ENCODE measurements at regions not wholly inside any gene's neighbourhood (a gene's known extent, or its start where the extent isn't known, plus 50 kb on each side); places are given as distances from the start of the nearest gene placed in this dataset.

- no peak for DNase-seq (ENCODE audit: low read depth in 2 of 2)
Observed at GRCh38 chr13:54162069-54162468, 1133.5 kb downstream of the OLFM4 start.

DNA sequence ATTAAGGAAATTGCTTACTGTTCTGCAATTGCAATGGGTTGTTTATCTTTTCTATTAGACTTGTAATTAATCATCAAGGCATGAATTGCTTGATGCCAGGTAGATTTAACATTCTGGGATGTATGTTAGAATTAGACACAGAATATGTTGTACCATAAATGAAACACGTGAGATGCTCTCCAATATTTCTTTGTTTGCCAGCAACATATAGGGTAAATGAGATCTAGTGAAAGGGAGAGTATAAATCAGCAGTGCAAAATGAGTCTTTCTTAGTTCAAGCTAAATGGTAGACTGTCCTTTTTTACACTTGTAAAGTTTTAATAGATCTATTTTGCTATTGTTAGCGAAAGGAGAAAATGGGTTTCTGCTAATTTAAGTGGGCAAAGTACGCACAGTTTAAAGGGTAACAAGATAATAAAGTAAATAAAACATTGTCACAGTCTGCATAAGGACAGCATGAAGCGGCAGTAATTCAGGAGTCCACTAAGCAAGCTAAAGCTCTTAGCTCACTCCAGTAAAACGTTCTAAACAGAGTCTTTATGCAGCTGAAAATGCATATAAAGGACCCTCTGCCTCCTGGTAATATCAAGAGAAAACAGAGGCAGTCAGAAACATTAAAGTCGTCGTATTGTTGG lies 1137.1 kb downstream of the OLFM4 start:
- no peak for DNase-seq (ENCODE audit: low read depth in 2 of 2)

DNA sequence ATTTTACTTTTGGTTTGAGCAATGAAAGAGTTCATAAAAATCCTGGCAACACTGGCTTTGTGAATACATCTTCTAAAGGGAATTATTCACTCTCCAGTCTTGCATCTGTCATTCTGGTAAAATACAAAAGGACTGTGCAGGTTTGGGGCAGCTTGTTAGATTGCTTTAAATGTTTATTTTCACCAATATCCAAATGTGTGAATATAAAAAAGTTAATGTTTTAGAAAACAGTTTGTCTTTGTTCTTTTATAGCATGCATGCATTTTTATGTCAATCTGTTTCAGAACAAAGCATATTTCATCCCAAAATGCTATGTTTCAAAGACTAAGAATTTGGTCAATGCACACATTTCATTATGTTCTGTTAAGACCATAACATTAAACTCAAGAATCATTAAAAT lies 1145.4 kb downstream of the OLFM4 start:
- DNase-seq (ENCODE audit: low read depth in 2 of 2): no peak

DNA sequence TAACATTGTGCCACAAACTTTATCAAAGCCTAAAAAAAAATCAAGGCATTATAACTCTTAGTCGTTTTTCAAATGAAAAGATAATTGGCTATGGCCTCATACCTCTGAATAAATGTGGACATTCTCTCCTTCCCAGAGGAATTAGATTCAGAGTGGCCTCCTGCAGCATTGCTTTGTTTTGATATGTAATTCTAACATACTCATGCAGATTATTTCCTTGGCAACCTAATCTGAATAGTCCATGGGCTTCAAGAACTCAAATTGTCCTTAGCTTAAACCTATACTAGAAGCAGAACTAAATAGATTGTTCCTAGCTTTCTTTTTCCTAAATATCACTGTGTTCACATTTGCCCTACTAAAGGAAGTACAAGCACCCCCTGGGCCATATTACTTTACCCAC lies 1146.9 kb downstream of the OLFM4 start:
- no peak for DNase-seq (ENCODE audit: low read depth in 2 of 2)

- no peak for DNase-seq (ENCODE audit: low read depth in 2 of 2)
Observed at GRCh38 chr13:54177466-54177865, 1148.9 kb downstream of the OLFM4 start.

DNA sequence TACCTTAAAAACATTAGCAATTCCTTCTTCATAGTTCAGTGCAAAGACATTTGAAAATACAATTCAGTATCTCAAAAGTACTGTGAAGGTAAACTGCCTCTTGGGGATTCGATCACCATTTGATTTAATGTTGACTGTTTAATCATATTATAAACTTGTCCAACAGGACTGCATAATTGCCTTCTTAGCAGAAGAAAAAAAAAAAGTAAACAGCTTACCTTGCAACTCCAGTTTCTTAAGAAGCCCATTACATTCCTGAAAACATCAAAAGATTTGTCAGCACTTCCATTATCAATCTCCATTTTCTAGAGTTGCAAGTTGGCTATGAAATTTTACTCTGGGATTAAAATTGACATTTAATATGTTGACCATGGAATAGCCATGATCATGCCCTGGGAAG lies 1154.6 kb downstream of the OLFM4 start:
- no peak for DNase-seq (ENCODE audit: low read depth in 2 of 2)

- no peak for DNase-seq (ENCODE audit: low read depth in 2 of 2)
Observed at GRCh38 chr13:54183728-54184127, 1155.1 kb downstream of the OLFM4 start.

- DNase-seq (ENCODE audit: low read depth in 2 of 2): no peak
Observed at GRCh38 chr13:54184576-54184975, 1156.0 kb downstream of the OLFM4 start.

DNA sequence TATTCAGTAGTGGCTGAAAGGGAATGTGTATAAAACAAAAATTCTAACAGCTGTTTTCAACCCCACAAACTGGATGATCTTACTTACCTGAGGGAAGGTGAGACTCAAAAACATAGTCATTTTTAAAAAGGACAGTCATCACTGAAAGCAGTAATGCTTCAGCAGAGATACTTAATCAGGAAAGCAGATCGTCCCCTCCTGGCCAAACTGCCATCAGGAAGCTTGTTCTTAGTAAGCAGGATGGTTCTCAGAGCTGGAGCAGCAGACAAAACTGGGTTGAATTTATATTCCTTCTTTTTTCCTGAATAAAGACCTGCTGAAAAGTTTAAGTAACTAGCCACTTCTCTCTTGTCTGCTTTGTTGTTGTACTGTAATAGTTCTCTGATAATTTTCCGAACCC lies 1156.5 kb downstream of the OLFM4 start:
- no peak for DNase-seq (ENCODE audit: low read depth in 2 of 2)

DNA sequence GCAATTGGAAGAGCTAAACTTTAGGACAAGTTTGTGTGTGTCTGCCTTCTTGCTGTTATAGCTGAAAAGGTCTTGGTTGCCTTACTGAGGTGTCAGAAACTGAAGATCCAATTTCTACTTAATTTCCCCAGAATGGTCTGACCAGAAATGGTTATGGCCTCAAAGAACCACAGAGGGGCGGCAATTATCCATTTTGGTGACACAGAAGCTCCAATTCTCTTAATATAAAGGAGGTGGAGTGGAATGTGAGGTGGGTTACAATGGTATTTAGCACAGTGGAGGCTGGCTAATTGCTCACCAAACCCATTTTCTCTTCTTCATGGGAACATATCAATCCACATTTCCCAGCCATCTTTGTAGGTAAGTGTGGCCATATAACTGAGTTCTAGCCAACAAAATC lies 1157.2 kb downstream of the OLFM4 start:
- no peak for DNase-seq (ENCODE audit: low read depth in 2 of 2)

DNA sequence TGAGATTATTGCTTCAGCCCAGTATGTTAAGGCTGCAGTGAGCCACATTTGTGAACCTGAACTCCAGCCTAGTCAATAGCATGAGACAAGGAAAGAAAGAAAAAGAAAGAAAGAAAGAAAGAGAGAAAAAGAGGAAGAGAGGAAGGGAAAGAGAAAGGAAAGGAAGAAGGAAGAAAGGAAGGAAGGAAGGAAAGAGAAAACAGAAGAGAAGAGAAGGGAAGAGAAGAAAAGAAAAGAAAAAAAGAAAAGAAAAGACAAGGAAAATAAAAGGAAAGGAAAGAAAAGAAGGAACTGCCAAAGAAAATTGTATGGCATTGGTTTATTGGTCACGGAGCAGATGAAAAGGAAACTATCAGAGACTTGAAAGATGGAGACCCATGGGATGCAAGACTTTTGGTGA lies 1158.8 kb downstream of the OLFM4 start:
- DNase-seq (ENCODE audit: low read depth in 2 of 2): no peak

GRCh38 chr13:54194233-54195024 lies 1165.8 kb downstream of the OLFM4 start:
- no peak for DNase-seq (ENCODE audit: low read depth in 2 of 2)

DNA sequence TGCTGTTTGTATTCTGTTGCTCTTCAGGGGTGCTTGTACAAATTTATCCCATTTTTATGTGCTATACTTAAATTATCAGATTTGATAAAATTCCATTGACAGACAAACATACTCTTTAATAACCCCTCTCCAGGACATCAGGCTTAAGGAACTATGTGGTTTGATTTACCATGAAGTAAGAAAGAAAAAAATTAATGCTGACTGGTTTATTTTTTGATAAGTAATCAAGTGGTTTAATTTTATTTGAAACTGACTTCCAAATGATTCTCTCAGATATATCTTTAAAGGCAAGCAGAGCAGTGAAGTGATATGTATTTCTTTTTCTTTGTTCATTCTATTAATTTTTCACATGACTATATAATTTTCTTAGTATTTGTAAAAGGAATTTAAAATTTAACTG lies 1168.1 kb downstream of the OLFM4 start:
- no peak for DNase-seq (ENCODE audit: low read depth in 2 of 2)

DNA sequence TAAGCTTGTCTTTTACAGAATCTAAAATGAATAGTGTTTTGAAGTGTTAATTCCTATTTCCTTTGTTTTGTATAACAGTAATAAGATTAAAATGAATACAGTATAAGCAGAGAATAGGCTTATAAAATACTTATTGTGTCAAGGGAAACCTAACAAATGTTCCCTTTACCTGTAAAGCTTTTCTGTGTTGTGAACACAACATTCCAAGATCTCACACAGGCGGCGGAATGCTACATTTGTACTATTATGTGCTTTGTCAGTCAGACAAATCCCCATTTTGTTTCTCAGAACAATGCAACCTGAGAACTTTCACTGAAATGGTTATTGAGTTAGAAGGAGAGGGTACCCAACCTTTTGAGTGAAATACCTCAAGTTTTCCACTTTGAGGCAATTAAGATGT lies 1170.3 kb downstream of the OLFM4 start:
- no peak for DNase-seq (ENCODE audit: low read depth in 2 of 2)

DNA sequence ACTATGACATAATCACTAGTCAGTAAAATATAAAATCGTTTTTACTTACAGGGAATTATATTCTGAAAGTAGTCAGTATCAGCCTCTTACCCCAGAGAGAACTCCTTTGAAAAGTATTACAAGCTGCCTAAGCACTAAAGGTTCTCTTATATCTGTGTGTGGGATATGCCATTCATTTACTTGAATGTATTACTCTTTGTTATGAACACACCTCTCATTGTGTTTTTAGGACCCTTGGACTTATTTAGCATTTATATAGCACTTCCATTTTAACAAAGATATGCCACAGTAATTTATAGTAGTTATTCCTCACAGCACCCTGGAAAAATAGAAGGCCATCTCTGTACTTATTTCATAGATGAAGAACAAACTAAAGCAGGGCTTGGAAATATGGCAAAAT lies 1178.0 kb downstream of the OLFM4 start:
- DNase-seq (ENCODE audit: low read depth in 2 of 2): no peak

DNA sequence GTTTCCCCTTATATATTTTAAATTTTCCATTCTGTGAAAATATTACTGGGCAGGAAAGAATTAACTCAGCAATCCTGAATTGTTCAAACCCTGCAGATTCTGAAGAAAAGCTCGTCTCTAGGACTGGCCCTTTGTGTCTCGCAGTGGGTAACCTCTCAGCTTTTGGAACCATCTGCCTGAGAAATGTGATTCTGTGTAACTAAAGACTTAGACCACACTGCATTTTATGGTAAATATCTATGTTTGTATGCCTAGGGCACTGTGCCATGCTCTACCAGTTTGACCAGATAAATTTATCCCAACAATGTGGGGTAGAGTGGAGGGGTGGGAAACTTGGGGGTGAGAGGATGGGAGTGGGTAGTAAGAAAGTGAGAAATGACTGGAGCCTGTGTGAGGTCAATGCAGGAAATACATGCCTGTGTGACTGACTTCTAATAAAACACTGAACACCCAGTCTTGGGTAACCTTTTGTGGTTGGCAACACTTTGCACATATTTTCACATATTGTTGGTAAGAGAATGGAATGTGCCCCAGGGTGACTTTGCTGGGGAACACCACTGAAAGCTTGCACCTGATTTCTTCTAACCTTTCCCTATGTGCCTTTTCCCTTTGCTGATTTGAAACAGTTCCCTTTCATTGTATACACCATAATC lies 1181.9 kb downstream of the OLFM4 start:
- no peak for DNase-seq (ENCODE audit: low read depth in 2 of 2)

DNA sequence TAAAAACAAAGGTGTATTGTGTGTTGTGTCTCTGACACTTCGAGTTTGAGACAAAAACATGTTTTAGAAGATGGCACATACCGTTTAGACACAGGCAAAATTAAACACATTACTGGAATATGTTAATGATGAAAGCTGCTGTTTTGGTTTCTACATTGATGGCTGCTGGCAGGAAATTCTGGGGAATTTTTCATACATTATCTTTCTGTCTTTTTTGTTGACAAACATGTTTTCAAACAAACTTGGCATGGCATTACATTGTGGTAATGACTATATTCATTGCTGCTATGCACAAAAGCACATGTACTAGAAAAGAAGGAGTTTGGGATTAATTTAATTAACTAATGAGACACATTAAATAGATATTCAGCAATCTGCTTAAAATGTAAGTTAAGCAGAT lies 1187.6 kb downstream of the OLFM4 start:
- no peak for DNase-seq (ENCODE audit: low read depth in 2 of 2)

- DNase-seq (ENCODE audit: low read depth in 2 of 2): no peak
Observed at GRCh38 chr13:54226876-54227275, 1198.3 kb downstream of the OLFM4 start.

DNA sequence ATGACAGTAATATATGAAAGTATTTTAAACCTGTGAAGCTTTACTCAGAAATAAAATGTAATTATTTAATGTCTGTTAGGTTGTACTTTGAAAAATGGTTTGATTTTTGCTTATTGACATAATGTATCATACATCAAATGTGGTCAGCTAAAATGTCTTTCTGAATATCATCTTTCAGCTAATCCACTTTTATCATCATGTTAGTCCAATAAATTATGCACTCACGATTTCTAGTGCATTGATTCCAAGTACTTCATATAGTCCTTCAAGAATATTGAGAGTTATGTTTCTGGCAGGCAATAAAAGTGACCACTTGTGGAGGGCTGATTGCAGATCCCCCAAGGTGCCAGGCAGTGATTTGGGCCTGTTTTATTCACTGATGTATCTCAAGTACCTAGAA lies 1204.1 kb downstream of the OLFM4 start:
- DNase-seq (ENCODE audit: low read depth in 2 of 2): no peak

DNA sequence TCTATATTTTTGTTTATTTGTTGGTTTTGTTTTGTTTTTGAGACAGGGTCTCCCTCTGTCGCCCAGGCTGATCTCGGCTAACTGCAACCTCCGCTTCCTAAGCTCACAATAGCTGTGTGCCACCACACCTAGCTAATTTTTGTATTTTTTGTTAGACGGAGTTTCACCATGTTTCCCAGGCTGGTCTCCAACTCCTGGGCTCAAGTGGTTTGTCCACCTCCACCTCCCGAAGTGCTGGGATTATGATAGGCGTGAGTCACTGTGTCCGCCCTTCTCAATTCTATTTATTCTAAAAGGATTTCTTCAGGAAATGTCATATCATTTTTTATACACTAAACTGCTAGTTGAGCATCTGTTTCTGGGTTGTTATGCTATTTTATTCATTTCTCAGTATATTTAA lies 1206.0 kb downstream of the OLFM4 start:
- no peak for DNase-seq (ENCODE audit: low read depth in 2 of 2)

DNA sequence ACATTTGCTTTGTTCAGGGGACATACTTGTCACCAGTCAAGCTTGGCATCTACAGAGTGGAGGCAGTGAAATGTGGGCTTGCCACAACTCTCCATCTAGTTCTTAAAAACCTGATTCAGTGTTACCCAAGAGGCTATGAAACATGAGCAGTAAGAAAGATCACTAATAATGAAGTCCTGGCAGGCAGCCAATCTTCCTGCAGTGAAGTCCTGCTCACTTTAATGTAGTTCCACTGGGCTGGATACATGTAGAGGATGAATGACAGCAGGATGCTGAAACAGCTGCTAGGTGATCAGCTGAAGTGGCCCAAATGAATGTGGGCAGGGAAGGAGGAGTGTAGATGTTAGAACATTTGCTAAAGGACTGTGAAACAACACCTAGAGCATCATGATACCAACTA lies 1213.1 kb downstream of the OLFM4 start:
- no peak for DNase-seq (ENCODE audit: low read depth in 2 of 2)

- DNase-seq (ENCODE audit: low read depth in 2 of 2): no peak
Observed at GRCh38 chr13:54248306-54248705, 1219.7 kb downstream of the OLFM4 start.

DNA sequence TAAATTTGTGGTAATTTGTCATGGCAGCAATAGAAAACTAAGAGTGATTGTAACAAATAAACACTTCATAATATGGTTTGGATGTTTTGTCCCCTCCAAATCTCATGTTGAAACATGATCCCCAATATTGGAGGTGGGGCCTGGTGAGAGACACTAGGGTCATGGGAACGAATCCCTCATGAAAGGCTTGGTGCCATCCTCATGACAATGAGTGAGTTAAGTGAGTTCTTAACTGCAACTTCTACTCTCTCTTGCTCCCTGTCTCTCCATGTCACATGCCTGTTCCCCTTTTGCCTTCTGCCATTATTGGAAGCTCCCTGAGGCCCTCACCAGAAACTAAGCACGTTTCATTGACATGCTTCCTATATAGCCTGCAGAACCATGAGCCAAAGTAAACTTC lies 1233.2 kb downstream of the OLFM4 start:
- no peak for DNase-seq (ENCODE audit: low read depth in 2 of 2)
